ENCODE measurements at regions not wholly inside any gene's neighbourhood (a gene's known extent, or its start where the extent isn't known, plus 50 kb on each side); places are given as distances from the start of the nearest gene placed in this dataset.
"Not testable (repeated sequence)": the region's sequence is repeated elsewhere in the genome, so short reads cannot be mapped to it uniquely, and the experiment has no call there.

- no peak for TF ChIP-seq CTCF (IDR thresholded peaks at IDR 0.05; ENCODE audit: partially characterized antibody, unreplicated experiment)
- Mint-ChIP-seq H3K4me1 (ENCODE audit: low read depth, unreplicated experiment) (no peaks in the 10 kb centered on the region), H3K27ac (ENCODE audit: unreplicated experiment) (no peak overlapping the region), H3K9me3 (ENCODE audit: unreplicated experiment) (no peaks in the 10 kb centered on the region), H3K4me3 (ENCODE audit: unreplicated experiment) (no peak overlapping the region), H3K36me3 (ENCODE audit: unreplicated experiment) (no peaks in the 10 kb centered on the region), H3K27me3 (ENCODE audit: unreplicated experiment) (no peaks in the 10 kb centered on the region)
- DNase-seq, result no peak
Observed at GRCh38 chr3:192061426-192061825, 600.5 kb downstream of the PYDC2 start.

- no peaks in the 10 kb centered on the region for H3K9me3 Mint-ChIP-seq (ENCODE audit: unreplicated experiment)
- no peak for DNase-seq
- no peak overlapping the region for H3K4me3 Mint-ChIP-seq (ENCODE audit: unreplicated experiment)
- no peaks in the 10 kb centered on the region for H3K27me3 Mint-ChIP-seq (ENCODE audit: unreplicated experiment)
- H3K4me1 Mint-ChIP-seq (ENCODE audit: low read depth, unreplicated experiment), result no peaks in the 10 kb centered on the region
- TF ChIP-seq CTCF (IDR thresholded peaks at IDR 0.05; ENCODE audit: partially characterized antibody, unreplicated experiment), result no peak
- no peak overlapping the region for H3K27ac Mint-ChIP-seq (ENCODE audit: unreplicated experiment)
- H3K36me3 Mint-ChIP-seq (ENCODE audit: unreplicated experiment), result no peaks in the 10 kb centered on the region
Observed at GRCh38 chr3:192062186-192062585, 601.2 kb downstream of the PYDC2 start.

GRCh38 chr3:192063570-192063969, 602.6 kb downstream of the PYDC2 start:
- Mint-ChIP-seq H3K27ac (ENCODE audit: unreplicated experiment) (no peak overlapping the region), H3K4me1 (ENCODE audit: low read depth, unreplicated experiment) (no peaks in the 10 kb centered on the region), H3K4me3 (ENCODE audit: unreplicated experiment) (no peak overlapping the region), H3K9me3 (ENCODE audit: unreplicated experiment) (no peaks in the 10 kb centered on the region), H3K27me3 (ENCODE audit: unreplicated experiment) (no peaks in the 10 kb centered on the region), H3K36me3 (ENCODE audit: unreplicated experiment) (no peaks in the 10 kb centered on the region)
- DNase-seq, result no peak
- TF ChIP-seq CTCF (IDR thresholded peaks at IDR 0.05; ENCODE audit: partially characterized antibody, unreplicated experiment), result no peak

GRCh38 chr3:192064959-192065358, 604.0 kb downstream of the PYDC2 start:
- no peak for TF ChIP-seq CTCF (IDR thresholded peaks at IDR 0.05; ENCODE audit: partially characterized antibody, unreplicated experiment)
- Mint-ChIP-seq H3K9me3 (ENCODE audit: unreplicated experiment) (no peaks in the 10 kb centered on the region), H3K36me3 (ENCODE audit: unreplicated experiment) (no peaks in the 10 kb centered on the region), H3K27me3 (ENCODE audit: unreplicated experiment) (no peaks in the 10 kb centered on the region), H3K4me1 (ENCODE audit: low read depth, unreplicated experiment) (no peaks in the 10 kb centered on the region), H3K27ac (ENCODE audit: unreplicated experiment) (no peak overlapping the region), H3K4me3 (ENCODE audit: unreplicated experiment) (no peak overlapping the region)
- DNase-seq, result no peak

- H3K4me3 Mint-ChIP-seq (ENCODE audit: unreplicated experiment); H3K36me3 Mint-ChIP-seq (ENCODE audit: unreplicated experiment); DNase-seq; H3K27me3 Mint-ChIP-seq (ENCODE audit: unreplicated experiment); H3K9me3 Mint-ChIP-seq (ENCODE audit: unreplicated experiment); H3K4me1 Mint-ChIP-seq (ENCODE audit: low read depth, unreplicated experiment); H3K27ac Mint-ChIP-seq (ENCODE audit: unreplicated experiment): not testable (repeated sequence)
Observed at GRCh38 chr3:192066253-192066652, 605.3 kb downstream of the PYDC2 start.
